MM.1S (cell line): ENCODE measurements at regions not wholly inside any gene's neighbourhood (a gene's known extent, or its start where the extent isn't known, plus 50 kb on each side); places are given as distances from the start of the nearest gene placed in this dataset.

Experiments used
- DNase-seq: peaks from one replicate; pipeline ENCODE4 v3.0.0-alpha.2; 2015
- H2AFZ ChIP-seq: fragments of 300-600 bp; sonication (generic); 2 replicates; pipeline ENCODE4 v1.6.0; 2016; ENCODE audit warnings: antibody characterized with exemption, low read length
- H3F3A ChIP-seq: fragments of 300-600 bp; sonication (generic); 2 replicates; pipeline ENCODE4 v1.6.1; 2016; ENCODE audit warnings: mild to moderate bottlenecking, antibody characterized with exemption, low read length, moderate library complexity, mixed read lengths; ENCODE audit not compliant: insufficient read depth
- H3K27ac ChIP-seq: fragments of 300-600 bp; sonication (generic); 2 replicates; pipeline ENCODE4 v1.5.1; 2016; ENCODE audit warnings: mild to moderate bottlenecking, low read length
- H3K27me3 ChIP-seq: fragments of 300-600 bp; sonication (generic); replicated peaks from 2 replicates; pipeline ENCODE4 v1.6.0; 2016; ENCODE audit warnings: low read length; ENCODE audit not compliant: insufficient read depth
- H3K36me3 ChIP-seq: fragments of 300-600 bp; sonication (generic); replicated peaks from 2 replicates; pipeline ENCODE4 v1.6.1; 2016; ENCODE audit warnings: mild to moderate bottlenecking, low read length, mixed read lengths; ENCODE audit not compliant: insufficient read depth
- H3K4me1 ChIP-seq: fragments of 300-600 bp; sonication (generic); 2 replicates; pipeline ENCODE4 v1.6.1; 2016; ENCODE audit warnings: low read length, mixed read lengths
- H3K4me2 ChIP-seq: fragments of 300-600 bp; sonication (generic); 2 replicates; pipeline ENCODE4 v1.6.0; 2016; ENCODE audit warnings: low read depth, low read length
- H3K4me3 ChIP-seq: fragments of 300-600 bp; sonication (generic); 2 replicates; pipeline ENCODE4 v1.5.1; 2016; ENCODE audit warnings: low read length, mixed read lengths
- H3K79me2 ChIP-seq: fragments of 300-600 bp; sonication (generic); 2 replicates; pipeline ENCODE4 v1.6.1; 2016; ENCODE audit warnings: mixed run types, low read length, mixed read lengths
- H3K9ac ChIP-seq: fragments of 300-600 bp; sonication (generic); 2 replicates; pipeline ENCODE4 v1.6.1; 2016; ENCODE audit warnings: low read length, mixed read lengths
- H3K9me2 ChIP-seq: fragments of 300-600 bp; sonication (generic); replicated peaks from 2 replicates; pipeline ENCODE4 v1.6.1; 2016; ENCODE audit warnings: mild to moderate bottlenecking, low read length, mixed read lengths; ENCODE audit not compliant: insufficient read depth
- H3K9me3 ChIP-seq: fragments of 300-600 bp; sonication (generic); replicated peaks from 2 replicates; pipeline ENCODE4 v1.6.1; 2016; ENCODE audit warnings: mild to moderate bottlenecking, low read length, mixed read lengths; ENCODE audit not compliant: insufficient read depth
- H4K20me1 ChIP-seq: fragments of 300-600 bp; sonication (generic); 2 replicates; pipeline ENCODE4 v1.6.1; 2016; ENCODE audit warnings: mild to moderate bottlenecking, low read length, moderate library complexity, mixed read lengths; ENCODE audit not compliant: insufficient read depth
- EZH2 ChIP-seq: fragments of 300-600 bp; sonication (generic); optimal IDR thresholded peaks from 2 replicates; pipeline ENCODE3; 2017; ENCODE audit warnings: low read depth, mild to moderate bottlenecking, antibody characterized with exemption, low read length, mixed read lengths
- EZH2phosphoT487 ChIP-seq: fragments of 300-600 bp; sonication (generic); IDR thresholded peaks from 2 replicates; pipeline ENCODE4 v1.6.1; 2018; ENCODE audit warnings: antibody characterized with exemption, low read length
- TF ChIP-seq, protein P1 (sequence below): fragments of 300-600 bp; sonication (generic); IDR thresholded peaks from 2 replicates; pipeline ENCODE4 v1.5.1; 2016; ENCODE audit warnings: antibody characterized with exemption, low read length, mixed read lengths

DNA sequence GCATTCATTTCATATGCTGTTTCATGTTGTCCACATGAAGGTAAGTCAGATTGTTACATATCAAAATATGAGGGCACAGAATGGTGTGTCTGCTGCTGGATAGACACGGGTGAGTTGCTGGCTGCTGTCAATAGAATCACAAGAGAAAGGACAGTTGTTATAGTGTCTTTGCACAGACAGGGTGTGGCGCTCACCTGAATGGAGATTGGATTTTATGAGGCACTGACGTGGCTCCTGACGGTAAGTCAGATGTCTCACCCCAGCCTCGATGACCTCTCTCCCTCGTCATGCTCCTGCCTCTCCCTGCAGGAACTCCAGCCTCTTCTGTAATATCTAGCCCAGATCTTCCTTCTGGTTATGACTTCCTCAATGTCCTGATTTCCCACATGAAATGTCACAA is 75.4 kb upstream of the SELENOP start:
- Histone ChIP-seq H3K4me2 (no peak overlapping the region), H2AFZ (no peak overlapping the region)
- TF ChIP-seq EZH2 (no peak), EZH2phosphoT487 (no peak)
- TF ChIP-seq, protein P1, sequence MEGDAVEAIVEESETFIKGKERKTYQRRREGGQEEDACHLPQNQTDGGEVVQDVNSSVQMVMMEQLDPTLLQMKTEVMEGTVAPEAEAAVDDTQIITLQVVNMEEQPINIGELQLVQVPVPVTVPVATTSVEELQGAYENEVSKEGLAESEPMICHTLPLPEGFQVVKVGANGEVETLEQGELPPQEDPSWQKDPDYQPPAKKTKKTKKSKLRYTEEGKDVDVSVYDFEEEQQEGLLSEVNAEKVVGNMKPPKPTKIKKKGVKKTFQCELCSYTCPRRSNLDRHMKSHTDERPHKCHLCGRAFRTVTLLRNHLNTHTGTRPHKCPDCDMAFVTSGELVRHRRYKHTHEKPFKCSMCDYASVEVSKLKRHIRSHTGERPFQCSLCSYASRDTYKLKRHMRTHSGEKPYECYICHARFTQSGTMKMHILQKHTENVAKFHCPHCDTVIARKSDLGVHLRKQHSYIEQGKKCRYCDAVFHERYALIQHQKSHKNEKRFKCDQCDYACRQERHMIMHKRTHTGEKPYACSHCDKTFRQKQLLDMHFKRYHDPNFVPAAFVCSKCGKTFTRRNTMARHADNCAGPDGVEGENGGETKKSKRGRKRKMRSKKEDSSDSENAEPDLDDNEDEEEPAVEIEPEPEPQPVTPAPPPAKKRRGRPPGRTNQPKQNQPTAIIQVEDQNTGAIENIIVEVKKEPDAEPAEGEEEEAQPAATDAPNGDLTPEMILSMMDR = no peak

DNA sequence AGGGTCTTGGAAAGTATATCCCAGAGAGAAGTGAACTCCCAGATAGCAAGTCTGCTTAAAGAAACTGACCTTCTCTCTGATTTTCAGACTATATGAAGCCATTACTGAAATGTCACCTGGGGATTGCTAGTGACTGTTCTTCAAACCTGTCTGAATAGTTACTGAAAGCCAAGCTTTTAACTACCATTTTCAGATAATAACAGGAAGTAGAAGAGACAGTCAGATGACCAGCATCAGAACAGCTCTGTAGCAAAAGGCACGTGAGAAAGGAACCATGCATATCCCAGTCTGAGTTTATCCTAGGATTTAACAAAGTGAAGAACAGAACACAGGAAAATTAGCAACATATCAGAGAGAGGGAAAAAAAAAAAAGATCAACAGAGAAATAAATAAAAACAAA is 74.9 kb upstream of the SELENOP start:
- no peak overlapping the region for H3K27ac ChIP-seq
- no peaks in the 10 kb centered on the region for H3K9me3 ChIP-seq
- no peaks in the 10 kb centered on the region for H4K20me1 ChIP-seq
- no peak overlapping the region for H3K4me2 ChIP-seq
- TF ChIP-seq EZH2 = no peak
- TF ChIP-seq EZH2phosphoT487 = no peak
- TF ChIP-seq, protein P1 = no peak
- no peaks in the 10 kb centered on the region for H3K79me2 ChIP-seq
- H3K27me3 ChIP-seq = no peaks in the 10 kb centered on the region
- peak; percentile 21 for DNase-seq
- no peaks in the 10 kb centered on the region for H3K36me3 ChIP-seq
- no peaks in the 10 kb centered on the region for H3F3A ChIP-seq
- no peak overlapping the region for H3K4me3 ChIP-seq
- H3K9me2 ChIP-seq = no peaks in the 10 kb centered on the region
- H3K9ac ChIP-seq = no peak overlapping the region
- H2AFZ ChIP-seq = 0 out of 2 replicates have a peak overlapping the region, but pooled peaks have one; percentile 6
- peaks cover 6% of the 10 kb centered on the region for H3K4me1 ChIP-seq

More for the DNA sequence above, 75.4 kb upstream of the SELENOP start:
- H3K9me2 ChIP-seq = no peaks in the 10 kb centered on the region
- DNase-seq = no peak
- no peak overlapping the region for H3K9ac ChIP-seq
- H3K79me2 ChIP-seq = no peaks in the 10 kb centered on the region
- H3K27ac ChIP-seq = no peak overlapping the region
- H4K20me1 ChIP-seq = no peaks in the 10 kb centered on the region
- H3K4me1 ChIP-seq = peaks cover 6% of the 10 kb centered on the region
- H3K27me3 ChIP-seq = no peaks in the 10 kb centered on the region
- H3K9me3 ChIP-seq = no peaks in the 10 kb centered on the region
- H3K4me3 ChIP-seq = no peak overlapping the region
- no peaks in the 10 kb centered on the region for H3K36me3 ChIP-seq
- no peaks in the 10 kb centered on the region for H3F3A ChIP-seq

DNA sequence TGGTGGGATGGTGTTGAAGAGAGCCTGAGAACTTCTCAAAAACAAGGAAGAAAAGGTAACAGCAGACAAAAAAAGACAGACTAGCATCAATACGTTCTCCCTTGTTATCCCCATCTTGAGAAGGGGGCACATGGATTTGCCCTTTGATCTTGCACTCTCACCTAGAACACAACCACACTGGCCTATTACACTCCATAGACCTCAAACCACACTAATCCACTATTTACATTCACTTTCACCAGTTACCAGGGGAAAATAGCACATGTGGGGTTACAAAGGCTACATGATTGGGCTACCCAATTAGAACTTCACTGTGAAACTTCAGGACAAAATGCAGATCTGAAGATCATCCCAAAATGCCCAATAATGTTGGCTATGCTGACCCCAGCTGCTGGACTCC is 72.6 kb upstream of the SELENOP start:
- H3K27me3 ChIP-seq = no peaks in the 10 kb centered on the region
- no peaks in the 10 kb centered on the region for H3K36me3 ChIP-seq
- no peaks in the 10 kb centered on the region for H4K20me1 ChIP-seq
- TF ChIP-seq, protein P1 = no peak
- TF ChIP-seq EZH2 (no peak), EZH2phosphoT487 (no peak)
- H3K4me1 ChIP-seq = peaks cover 6% of the 10 kb centered on the region
- no peaks in the 10 kb centered on the region for H3K9me3 ChIP-seq
- no peak overlapping the region for H3K9ac ChIP-seq
- H3F3A ChIP-seq = no peaks in the 10 kb centered on the region
- H3K27ac ChIP-seq = no peak overlapping the region
- H3K9me2 ChIP-seq = no peaks in the 10 kb centered on the region
- no peak overlapping the region for H3K4me2 ChIP-seq
- H3K4me3 ChIP-seq = no peak overlapping the region
- H2AFZ ChIP-seq = no peak overlapping the region
- H3K79me2 ChIP-seq = no peaks in the 10 kb centered on the region
- DNase-seq = no peak
